ENCODE measurements at regions not wholly inside any gene's neighbourhood (a gene's known extent, or its start where the extent isn't known, plus 50 kb on each side); places are given as distances from the start of the nearest gene placed in this dataset.
"Not testable (repeated sequence)": the region's sequence is repeated elsewhere in the genome, so short reads cannot be mapped to it uniquely, and the experiment has no call there.

GRCh38 chrY:12395381-12396120, 305.5 kb upstream of the USP9Y start:
- TF ChIP-seq CTCF (conservative IDR thresholded peaks at IDR 0.05; ENCODE audit: low read depth, low read length); EZH2phosphoT487 (IDR thresholded peaks at IDR 0.05; ENCODE audit: borderline replicate concordance, low read length); EZH2 (IDR thresholded peaks at IDR 0.05; ENCODE audit: low read length, unreplicated experiment): not testable (repeated sequence)

All from PC-3 (cell line).